GM19328 (cell line): ENCODE measurements at regions not wholly inside any gene's neighbourhood (a gene's known extent, or its start where the extent isn't known, plus 50 kb on each side); places are given as distances from the start of the nearest gene placed in this dataset.
"Not testable (repeated sequence)": the region's sequence is repeated elsewhere in the genome, so short reads cannot be mapped to it uniquely, and the experiment has no call there.

Experiments
- ATAC-seq: cut with Tn5 transposase; IDR thresholded peaks from one replicate; pipeline ENCODE4 v1.9.1; 2021; ENCODE audit warnings: mild to moderate bottlenecking, moderate library complexity; ENCODE audit not compliant: unreplicated experiment

- ATAC-seq = no peak
These were observed 117.1 kb upstream of the DAB2 start for GRCh38 chr5:39541920-39542319.

- ATAC-seq = no peak
These were observed 114.7 kb upstream of the DAB2 start for GRCh38 chr5:39539470-39539869.

- ATAC-seq = no peak
These were observed 109.9 kb upstream of the DAB2 start for GRCh38 chr5:39534690-39535089.

GRCh38 chr5:39533749-39534148 is 109.0 kb upstream of the DAB2 start:
- no peak for ATAC-seq

- no peak for ATAC-seq
These were observed 107.7 kb upstream of the DAB2 start for GRCh38 chr5:39532511-39532910.

GRCh38 chr5:39531306-39531705 is 106.5 kb upstream of the DAB2 start:
- no peak for ATAC-seq

GRCh38 chr5:39526914-39527477 is 102.2 kb upstream of the DAB2 start:
- ATAC-seq = no peak

GRCh38 chr5:39525781-39526180 is 101.0 kb upstream of the DAB2 start:
- ATAC-seq = not testable (repeated sequence)

- no peak for ATAC-seq
These were observed 100.5 kb upstream of the DAB2 start for GRCh38 chr5:39525271-39525670.

- ATAC-seq = no peak
These were observed 99.0 kb upstream of the DAB2 start for GRCh38 chr5:39523821-39524220.

GRCh38 chr5:39521940-39522590 is 97.3 kb upstream of the DAB2 start:
- ATAC-seq = no peak

GRCh38 chr5:39521098-39521860 is 96.5 kb upstream of the DAB2 start:
- no peak for ATAC-seq

- ATAC-seq = no peak
These were observed 95.4 kb upstream of the DAB2 start for GRCh38 chr5:39520232-39520572.

GRCh38 chr5:39519566-39520231 is 94.9 kb upstream of the DAB2 start:
- ATAC-seq = no peak

- ATAC-seq = no peak
These were observed 94.3 kb upstream of the DAB2 start for GRCh38 chr5:39519079-39519478.

GRCh38 chr5:39518516-39518915 is 93.7 kb upstream of the DAB2 start:
- no peak for ATAC-seq

- ATAC-seq = no peak
These were observed 93.0 kb upstream of the DAB2 start for GRCh38 chr5:39517800-39518199.

- no peak for ATAC-seq
These were observed 91.1 kb upstream of the DAB2 start for GRCh38 chr5:39515881-39516280.

- no peak for ATAC-seq
These were observed 88.5 kb upstream of the DAB2 start for GRCh38 chr5:39513236-39513635.

- ATAC-seq = no peak
These were observed 81.4 kb upstream of the DAB2 start for GRCh38 chr5:39506211-39506610.

GRCh38 chr5:39505791-39506190 is 81.0 kb upstream of the DAB2 start:
- no peak for ATAC-seq

- no peak for ATAC-seq
These were observed 80.6 kb upstream of the DAB2 start for GRCh38 chr5:39505363-39505762.
